GM23248 (cell line): ENCODE measurements at regions not wholly inside any gene's neighbourhood (a gene's known extent, or its start where the extent isn't known, plus 50 kb on each side); places are given as distances from the start of the nearest gene placed in this dataset.

Experiments
- EZH2 ChIP-seq: fragments of 200-600 bp; sonication (generic); IDR thresholded peaks from 2 replicates; pipeline ENCODE4 v1.6.1; 2018; ENCODE audit warnings: antibody characterized with exemption, mild to moderate bottlenecking; ENCODE audit not compliant: insufficient read depth, poor library complexity, severe bottlenecking
- EZH2phosphoT487 ChIP-seq: fragments of 200-600 bp; sonication (generic); IDR thresholded peaks from 2 replicates; pipeline ENCODE4 v1.6.1; 2018; ENCODE audit warnings: antibody characterized with exemption, moderate library complexity, mild to moderate bottlenecking, low read depth; ENCODE audit not compliant: insufficient read depth

DNA sequence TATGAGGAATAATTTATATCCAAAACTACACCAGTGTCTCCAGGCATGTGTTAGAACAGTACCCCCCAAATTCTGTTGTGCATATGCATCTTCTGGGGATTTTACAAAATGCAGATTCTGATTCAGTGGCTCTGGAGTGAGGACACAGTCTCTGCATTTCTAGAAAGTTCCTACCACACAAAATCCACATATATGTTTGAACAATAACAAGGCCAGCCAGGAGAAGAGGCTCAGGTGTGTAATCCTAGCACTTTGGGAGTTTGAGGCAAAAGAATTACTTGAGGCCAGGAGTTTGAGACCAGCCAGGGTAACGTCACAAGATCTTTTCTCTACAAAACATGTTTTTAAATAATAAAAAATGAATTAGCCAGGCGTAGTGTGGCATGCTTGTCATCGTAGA, 84.9 kb downstream of the ZNF280B start:
- no peak for TF ChIP-seq EZH2
- TF ChIP-seq EZH2phosphoT487, result no peak
